Transverse colon (tissue), 4 donors: ENCODE measurements at regions not wholly inside any gene's neighbourhood (a gene's known extent, or its start where the extent isn't known, plus 50 kb on each side); places are given as distances from the start of the nearest gene placed in this dataset.

Source experiments
- CTCF ChIP-seq, 5 experiments: fragments of 200-600 bp in 3 of 5; fragments of 450-650 bp in 2 of 5; sonication (generic) in 3 of 5; IDR thresholded peaks; 1 replicate in 2 of 5; 2 replicates in 3 of 5; pipeline ENCODE4 v1.5.1; 2016 to 2017; ENCODE audit warnings: antibody characterized with exemption in 5 of 5, inconsistent platforms in 3 of 5, mild to moderate bottlenecking in 2 of 5, moderate library complexity in 1 of 5
- POLR2A ChIP-seq: fragments of 450-650 bp; IDR thresholded peaks from one replicate; pipeline ENCODE4 v1.6.1; 2016; ENCODE audit warnings: antibody characterized with exemption, mild to moderate bottlenecking, moderate library complexity
- POLR2AphosphoS5 ChIP-seq, 3 donors: sonication (generic); formaldehyde crosslinking; IDR thresholded peaks; one replicate each; pipeline ENCODE4 v1.6.1; 2016; ENCODE audit warnings: antibody characterized with exemption in 3 of 3

- TF ChIP-seq POLR2A (no peak), CTCF (IDR thresholded peaks at IDR 0.05) (no peak), POLR2AphosphoS5 (IDR thresholded peaks at IDR 0.05) (no peak)
Observed at GRCh38 chr13:96898212-96898611, 96.1 kb downstream of the OXGR1 start.
